Lung (tissue), 11 donors: ENCODE measurements at regions not wholly inside any gene's neighbourhood (a gene's known extent, or its start where the extent isn't known, plus 50 kb on each side); places are given as distances from the start of the nearest gene placed in this dataset.

ENCODE experiments used
- ATAC-seq: fragments of 200-7000 bp; cut with Tn5 transposase; one replicate; pipeline ENCODE4 v1.9.1; 2020; ENCODE audit warnings: moderate number of reproducible peaks; ENCODE audit not compliant: insufficient read depth, low FRiP score
- DNase-seq, 3 donors: peaks; one replicate each; pipeline ENCODE4 v3.0.0-alpha.2; 2013 to 2017
- H3K27ac ChIP-seq, 2 donors: one replicate each; pipeline ENCODE4 v1.5.1; 2013; ENCODE audit warnings: mild to moderate bottlenecking in 2 of 2, moderate library complexity in 2 of 2, control low read depth in 1 of 2, inconsistent platforms in 1 of 2, low read depth in 1 of 2, low read length in 1 of 2
- H3K27me3 ChIP-seq, 3 donors: one replicate each; pipeline ENCODE4 v1.5.1; 2013; ENCODE audit warnings: low read length in 2 of 3; ENCODE audit not compliant: control insufficient read depth in 3 of 3, insufficient read depth in 3 of 3
- H3K36me3 ChIP-seq, 4 donors: one replicate each; pipeline ENCODE4 v1.5.1; 2013; ENCODE audit warnings: low read length in 4 of 4, mild to moderate bottlenecking in 1 of 4, moderate library complexity in 1 of 4; ENCODE audit not compliant: control insufficient read depth in 4 of 4, insufficient read depth in 4 of 4
- H3K4me1 ChIP-seq, 5 donors: one replicate each; pipeline ENCODE4 v1.5.1; 2013; ENCODE audit warnings: low read length in 5 of 5, mild to moderate bottlenecking in 2 of 5, moderate library complexity in 1 of 5; ENCODE audit not compliant: control insufficient read depth in 5 of 5, insufficient read depth in 5 of 5
- H3K4me3 ChIP-seq: one replicate; pipeline ENCODE4 v1.5.1; 2013; ENCODE audit warnings: mild to moderate bottlenecking, control low read depth, moderate library complexity
- H3K9ac ChIP-seq, 2 donors: one replicate each; pipeline ENCODE4 v1.5.1; 2013; ENCODE audit warnings: low read length in 2 of 2, control low read depth in 1 of 2; ENCODE audit not compliant: insufficient read depth in 1 of 2
- H3K9me3 ChIP-seq, 4 donors: one replicate each; pipeline ENCODE4 v1.5.1; 2013; ENCODE audit warnings: low read length in 3 of 4, mild to moderate bottlenecking in 1 of 4, moderate library complexity in 1 of 4; ENCODE audit not compliant: control insufficient read depth in 4 of 4, insufficient read depth in 3 of 4
- CTCF ChIP-seq: IDR thresholded peaks from 2 replicates; pipeline ENCODE4 v1.5.1; 2012; ENCODE audit warnings: mild to moderate bottlenecking; ENCODE audit errors: control extremely low read depth, extremely low read depth
- WGBS, 2 donors: extraction: QIAGEN DNeasy Blood & Tissue Kit; methylation state at CpG; one replicate each; pipeline ENCODE4 v1.1.7; 2013; 5-methylcytosine and 5-hydroxymethylcytosine counted together
- donor health status: control.
- donor health status: control.
- donor health status: Bipolar disorder and iron deficiency.
- donor health status: healthy.
- donor health status: DM: yes; HTN: yes; CAD: no.

DNA sequence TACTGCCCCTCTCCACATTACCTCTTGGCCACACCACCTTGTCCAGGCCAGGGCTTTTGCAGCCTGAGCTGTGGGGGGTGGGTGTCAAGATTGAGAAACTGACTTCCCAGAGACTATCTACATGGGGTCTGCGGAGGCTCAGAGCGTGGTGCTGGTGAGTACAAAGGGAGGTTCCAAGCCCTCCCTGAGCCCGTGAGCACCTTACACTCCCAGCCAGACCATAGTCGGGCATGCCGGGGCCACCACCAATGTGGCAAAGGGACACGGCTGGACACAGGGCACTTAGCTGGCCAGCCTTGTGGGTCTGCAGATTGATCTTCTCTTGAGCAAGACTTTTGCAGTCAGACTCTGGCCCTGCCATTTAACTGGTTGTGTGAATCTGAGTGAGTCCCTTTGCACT lies 74.1 kb upstream of the GATA2 start:
- H3K9ac ChIP-seq: no peak overlapping the region
- no peak for TF ChIP-seq CTCF
- DNase-seq (no peak), ATAC-seq (no peak)
- peaks cover 0 to 8% (median 0%) of the 10 kb centered on the region in 5 donors for H3K4me1 ChIP-seq
- H3K36me3 ChIP-seq: no peaks in the 10 kb centered on the region
- H3K27ac ChIP-seq: no peak overlapping the region
- peaks cover 0 to 3% (median 2%) of the 10 kb centered on the region in 3 donors for H3K27me3 ChIP-seq
- H3K4me3 ChIP-seq: no peak overlapping the region
- 94 to 96% methylated on average over 6 of the region's 6 CpGs for WGBS, 2 donors
- peaks cover 0 to 3% (median 0%) of the 10 kb centered on the region in 4 donors for H3K9me3 ChIP-seq

GRCh38 chr3:128563439-128563838 lies 70.4 kb upstream of the GATA2 start:
- H3K9ac ChIP-seq: no peak overlapping the region
- H3K27ac ChIP-seq: no peak overlapping the region
- peaks cover 0 to 9% (median 0%) of the 10 kb centered on the region in 5 donors for H3K4me1 ChIP-seq
- no peaks in the 10 kb centered on the region for H3K36me3 ChIP-seq
- DNase-seq (peak in 1 of 3 donors; percentile 24), ATAC-seq (no peak)
- peaks cover 0 to 3% (median 0%) of the 10 kb centered on the region in 4 donors for H3K9me3 ChIP-seq
- 77 to 87% methylated on average over 7 of the region's 7 CpGs for WGBS, 2 donors
- TF ChIP-seq CTCF: no peak
- peaks cover 0 to 3% (median 2%) of the 10 kb centered on the region in 3 donors for H3K27me3 ChIP-seq
- H3K4me3 ChIP-seq: no peak overlapping the region

DNA sequence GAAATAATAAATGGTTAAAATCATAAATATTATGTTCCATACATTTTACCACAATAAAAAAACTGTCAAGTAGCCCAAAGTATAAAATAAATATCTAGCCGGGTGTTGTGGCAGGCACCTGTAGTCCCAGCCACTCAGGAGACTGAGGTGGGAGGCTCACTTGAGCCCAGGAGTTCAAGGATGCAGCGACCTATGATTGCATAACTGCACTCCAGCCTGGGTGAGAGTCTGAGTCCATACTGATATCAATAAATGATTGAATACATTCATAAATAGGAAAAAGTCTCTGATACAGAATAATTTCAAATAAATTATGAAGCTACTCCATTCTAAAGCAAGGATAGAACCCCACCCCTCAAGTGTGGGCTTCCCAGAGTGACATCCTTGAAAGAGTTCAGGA lies 68.5 kb upstream of the GATA2 start:
- 68 to 88% methylated on average over 2 of the region's 2 CpGs for WGBS, 2 donors
- H3K27ac ChIP-seq: peak overlapping the region in 1 of 2 donors; percentile 20
- H3K4me1 ChIP-seq: peaks cover 0 to 2% (median 0%) of the 10 kb centered on the region in 5 donors
- H3K9ac ChIP-seq: no peak overlapping the region
- ATAC-seq (no peak), DNase-seq (no peak)
- TF ChIP-seq CTCF: no peak
- H3K27me3 ChIP-seq: peaks cover 0 to 4% (median 2%) of the 10 kb centered on the region in 3 donors
- H3K9me3 ChIP-seq: peaks cover 0 to 5% (median 0%) of the 10 kb centered on the region in 4 donors
- H3K36me3 ChIP-seq: no peaks in the 10 kb centered on the region
- H3K4me3 ChIP-seq: no peak overlapping the region

- H3K4me1 ChIP-seq: peaks cover 0 to 7% (median 0%) of the 10 kb centered on the region in 5 donors
- peaks cover 0 to 5% (median 0%) of the 10 kb centered on the region in 4 donors for H3K9me3 ChIP-seq
- WGBS, 2 donors: 89% methylated on average over 12 of the region's 12 CpGs
- H3K27me3 ChIP-seq: peaks cover 0 to 7% (median 2%) of the 10 kb centered on the region in 3 donors
- no peak for ATAC-seq
- no peaks in the 10 kb centered on the region for H3K36me3 ChIP-seq
- no peak overlapping the region for H3K4me3 ChIP-seq
- TF ChIP-seq CTCF: no peak
- H3K27ac ChIP-seq: no peak overlapping the region
- no peak for DNase-seq
- no peak overlapping the region for H3K9ac ChIP-seq
These were observed 67.8 kb upstream of the GATA2 start for GRCh38 chr3:128560768-128561167.
